T47D (cell line): ENCODE measurements at regions not wholly inside any gene's neighbourhood (a gene's known extent, or its start where the extent isn't known, plus 50 kb on each side); places are given as distances from the start of the nearest gene placed in this dataset.

Experiments used
- DNase-seq, 2 experiments: peaks; one replicate each; pipeline versions ENCODE4 v3.0.0 to v3.0.0-alpha.2; 2011 to 2012; ENCODE audit warnings: low read depth in 1 of 2, low spot score in 1 of 2
- JUND ChIP-seq: IDR thresholded peaks from 2 replicates; pipeline ENCODE4 v1.6.1; 2012; ENCODE audit warnings: low read depth
- in situ Hi-C: cut with HindIII; loops from 2 replicates; pipeline ENCODE4 v1.10.0; 2016; ENCODE audit warnings: low sequenced_read_pairs, low pct_unique_long_range_greater_than_20kb

DNA sequence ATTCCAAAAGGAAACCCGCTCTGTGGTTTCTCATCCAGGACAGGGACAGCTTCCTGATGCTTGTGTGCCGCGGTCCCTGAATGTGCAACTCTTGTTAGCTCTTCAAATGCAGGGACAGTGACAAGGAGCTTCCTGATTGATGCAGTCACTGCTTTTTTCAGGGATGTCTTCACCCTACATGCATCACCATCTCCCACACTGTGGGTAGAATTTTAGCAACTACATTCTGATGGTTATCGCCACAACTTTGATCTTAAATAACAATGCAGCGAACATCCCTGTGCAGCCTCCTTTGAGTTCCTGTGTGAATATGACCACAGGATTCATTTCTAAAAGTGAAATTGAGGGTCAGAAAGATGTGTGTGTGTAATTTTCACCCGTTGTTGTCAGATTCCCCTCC, 115.0 kb downstream of the GGTLC2 start:
- DNase-seq: no peak
- TF ChIP-seq JUND: no peak
- in situ Hi-C loops: no loop called here

DNA sequence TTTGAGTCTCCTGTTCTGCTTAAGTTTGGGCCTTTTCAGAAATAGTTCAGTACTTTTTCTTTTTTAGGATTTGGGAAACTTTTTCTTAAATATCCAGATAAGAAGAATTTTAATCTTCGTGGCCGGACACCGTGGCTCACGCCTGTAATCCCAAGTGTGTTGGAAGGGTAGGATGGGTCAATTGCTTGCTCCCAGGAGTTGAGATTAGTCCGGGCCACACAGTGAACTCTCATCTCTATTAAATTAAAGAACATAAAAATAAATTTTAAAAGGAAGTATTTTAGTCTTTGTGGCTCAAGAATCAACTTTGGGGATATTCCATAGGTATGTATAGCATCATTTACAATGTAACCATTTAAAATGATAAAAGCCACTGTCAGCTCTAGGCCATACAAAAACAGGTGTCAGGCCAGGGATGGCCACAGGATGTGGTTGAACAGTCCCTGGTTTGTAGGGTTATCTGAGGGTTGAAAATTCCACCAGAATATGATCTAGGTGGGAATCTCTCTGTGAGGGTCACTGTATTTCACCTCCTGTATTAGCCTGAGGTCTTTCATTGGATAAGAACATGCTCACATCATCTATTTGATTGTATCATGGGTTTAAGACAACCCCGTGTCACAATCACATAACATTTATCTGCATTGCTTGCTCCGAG, 115.6 kb downstream of the GGTLC2 start:
- TF ChIP-seq JUND: no peak
- DNase-seq: no peak
- in situ Hi-C loops: no loop called here

DNA sequence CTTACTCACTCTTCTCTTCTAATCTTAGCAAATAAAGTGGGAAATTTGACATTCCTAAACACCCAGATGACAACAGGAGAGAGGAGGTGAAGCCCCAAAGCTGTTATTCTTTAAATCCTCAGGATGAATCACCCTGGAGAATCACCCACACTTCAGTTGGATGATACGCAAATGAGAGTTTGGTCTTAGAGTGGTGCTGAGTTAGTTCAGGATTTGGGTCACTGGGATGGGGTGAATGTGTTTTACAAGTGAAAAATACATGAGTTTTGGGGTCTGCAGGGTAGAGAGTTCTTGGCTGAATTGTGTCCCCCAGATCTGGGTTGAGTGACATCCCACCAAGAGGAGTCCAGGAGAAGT, 117.2 kb downstream of the GGTLC2 start:
- no peak for DNase-seq
- TF ChIP-seq JUND: no peak
- in situ Hi-C loops: no loop called here

DNA sequence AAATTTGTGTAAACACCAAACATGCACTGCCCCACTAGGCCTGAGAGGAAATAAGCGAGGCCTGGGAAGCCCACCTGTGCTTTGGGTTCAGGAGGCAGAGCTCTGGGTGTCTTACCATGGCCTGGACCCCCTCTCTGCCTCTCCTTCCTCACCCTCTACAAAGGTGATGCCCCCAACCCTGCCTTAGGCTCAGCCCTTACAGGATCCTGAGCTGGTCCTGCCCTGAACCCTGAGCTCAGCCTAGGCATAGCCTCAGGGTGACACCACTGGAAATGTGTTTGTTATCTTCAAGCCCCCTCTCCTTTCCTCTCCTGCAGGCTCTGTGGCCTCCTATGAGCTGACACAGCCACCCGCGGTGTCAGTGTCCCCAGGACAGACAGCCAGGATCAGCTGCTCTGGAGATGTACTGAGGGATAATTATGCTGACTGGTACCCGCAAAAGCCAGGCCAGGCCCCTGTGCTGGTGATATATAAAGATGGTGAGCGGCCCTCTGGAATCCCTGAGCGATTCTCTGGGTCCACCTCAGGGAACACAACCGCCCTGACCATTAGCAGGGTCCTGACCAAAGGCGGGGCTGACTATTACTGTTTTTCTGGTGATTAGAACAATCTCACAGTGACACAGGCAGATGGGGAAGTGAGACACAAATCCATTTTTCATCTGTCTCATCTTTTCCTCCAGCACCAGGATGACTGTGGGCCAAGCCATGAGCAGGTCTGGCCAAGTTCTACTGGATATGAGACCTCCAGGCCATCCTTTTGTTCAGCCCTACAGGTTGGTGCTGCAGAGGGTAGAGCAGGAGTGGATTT, 117.8 kb downstream of the GGTLC2 start:
- in situ Hi-C loops: no loop called here
- no peak for TF ChIP-seq JUND
- DNase-seq: no peak

DNA sequence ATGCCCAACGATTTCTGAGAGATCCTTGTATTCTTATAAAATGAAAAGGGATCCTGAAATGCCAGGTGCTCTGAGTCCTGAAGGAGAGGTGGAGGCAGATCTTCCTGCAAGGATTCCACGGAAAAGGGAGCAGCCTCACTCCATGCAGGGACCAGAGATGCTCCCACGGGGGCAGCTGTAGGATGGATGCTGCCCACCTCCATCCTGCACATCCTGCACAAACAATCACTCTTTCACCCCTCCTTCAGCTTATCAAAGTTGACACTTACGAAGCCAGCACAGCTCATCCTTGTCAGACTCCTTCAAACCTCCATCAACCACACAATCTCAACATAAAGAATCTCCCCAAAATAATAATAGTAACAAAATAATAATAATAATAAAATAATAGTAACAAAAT, 119.1 kb downstream of the GGTLC2 start:
- no peak for TF ChIP-seq JUND
- in situ Hi-C loops: no loop called here
- no peak for DNase-seq

DNA sequence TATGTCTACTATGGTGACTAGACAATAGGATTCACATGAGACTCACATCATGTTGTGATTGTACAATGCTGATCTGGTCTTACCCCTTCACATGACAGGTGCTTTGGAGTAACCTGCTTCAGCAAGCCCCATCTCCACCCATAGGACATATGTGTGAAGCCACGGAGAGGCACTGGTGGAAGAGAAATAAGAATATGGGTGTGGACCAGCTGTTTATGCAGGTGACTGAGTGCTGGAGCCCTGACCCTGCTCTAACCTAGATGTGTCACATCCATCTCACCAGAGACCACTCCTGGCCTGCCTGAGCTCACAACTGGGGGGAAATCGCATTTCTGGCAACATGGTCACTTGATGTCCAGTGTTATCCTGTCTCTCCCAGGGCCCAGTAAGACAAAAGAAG, 119.7 kb downstream of the GGTLC2 start:
- no peak for DNase-seq
- TF ChIP-seq JUND: no peak
- in situ Hi-C loops: no loop called here

DNA sequence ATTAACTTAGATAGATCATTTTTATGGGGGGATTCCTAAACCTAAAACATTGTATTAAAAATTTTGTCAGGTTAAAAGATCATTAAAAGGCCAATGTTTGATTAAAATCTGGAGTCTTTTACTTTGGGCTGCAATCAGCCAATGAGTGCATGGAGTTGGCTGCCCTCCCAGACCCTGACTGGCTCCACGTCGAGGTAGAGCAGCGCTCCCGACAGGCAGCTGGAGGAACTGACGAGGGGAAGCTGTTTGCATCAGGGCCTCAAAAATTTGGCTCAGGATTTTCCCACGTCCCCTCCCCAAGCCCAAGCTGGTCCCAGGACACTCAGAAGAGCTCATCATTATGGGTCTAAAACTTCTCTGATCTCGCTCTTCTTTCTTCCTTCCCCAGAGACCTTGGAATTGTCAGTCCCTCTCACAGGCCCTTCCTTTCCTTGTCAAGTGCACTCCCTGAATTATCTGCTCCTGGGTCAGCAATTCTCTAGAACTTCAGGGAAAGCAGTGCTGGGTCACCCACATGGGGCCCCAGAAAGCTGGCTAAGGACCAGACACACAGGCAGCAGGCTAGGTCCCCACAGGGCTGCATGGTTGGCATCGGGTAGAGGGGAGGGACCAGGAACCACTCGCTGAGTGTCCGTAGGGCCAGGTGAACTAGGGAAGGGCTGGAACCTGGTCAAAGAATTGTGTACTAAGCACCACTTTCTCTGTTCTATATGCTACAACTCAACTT, 119.6 kb upstream of the IGLL5 start:
- no peak for DNase-seq
- no peak for TF ChIP-seq JUND
- in situ Hi-C loops: no loop called here

DNA sequence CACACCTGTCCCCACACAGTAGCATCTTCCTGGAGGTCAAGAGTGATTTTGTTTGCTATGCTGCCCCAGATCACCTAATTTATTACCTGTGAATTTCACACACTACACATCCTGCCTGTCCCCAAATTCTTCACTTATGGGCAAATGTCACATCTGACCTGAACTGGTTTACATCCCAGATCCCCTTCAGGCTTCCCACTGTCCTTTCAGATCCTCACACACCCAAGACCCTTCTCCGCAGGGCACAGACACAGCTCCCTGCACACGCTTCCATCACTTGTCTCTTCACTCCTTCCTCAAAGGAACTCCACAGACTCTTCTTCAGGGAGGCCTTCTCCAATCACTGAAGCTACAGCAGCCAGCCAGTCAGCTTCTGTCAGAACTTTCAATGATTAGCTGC, 118.7 kb upstream of the IGLL5 start:
- DNase-seq: no peak
- TF ChIP-seq JUND: no peak
- in situ Hi-C loops: no loop called here

DNA sequence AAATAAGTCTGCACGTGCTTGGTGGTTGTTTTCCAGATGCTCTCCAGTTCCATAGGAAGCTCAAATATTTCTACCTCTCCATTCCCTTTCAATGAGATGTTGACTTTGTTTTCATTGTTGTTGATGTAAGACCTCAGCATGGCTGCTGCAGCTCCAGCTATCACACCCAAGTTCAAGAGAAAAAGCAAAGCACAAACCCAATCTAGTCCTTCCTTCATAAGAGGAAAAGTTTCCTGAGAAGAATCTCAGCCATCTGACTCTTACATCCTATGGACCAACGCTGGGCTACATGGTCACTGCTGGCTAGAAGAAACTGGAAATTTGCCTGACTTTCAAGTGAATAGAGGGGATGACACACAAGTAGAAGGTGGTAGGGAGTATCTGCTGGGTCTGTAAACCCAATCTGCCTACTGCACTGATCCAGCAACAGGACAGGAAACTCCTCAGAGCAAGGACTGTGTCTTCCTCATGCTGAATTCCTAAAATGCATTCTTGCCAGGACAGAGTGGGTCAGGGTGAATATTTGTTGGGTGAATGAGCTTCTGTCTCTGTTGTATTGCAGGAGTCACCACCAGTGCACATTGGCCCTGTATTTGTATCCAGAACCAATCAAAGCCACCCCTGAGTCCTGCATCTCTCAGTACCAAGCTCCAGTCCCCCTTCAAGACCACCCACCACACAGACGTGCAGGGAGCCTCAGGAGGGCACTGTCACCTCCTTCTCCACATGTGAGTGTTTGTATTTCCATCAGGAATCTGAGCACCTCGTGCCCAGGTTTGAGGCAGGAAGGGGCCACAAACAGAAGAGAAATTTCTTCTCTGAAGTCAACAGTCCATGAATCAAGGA, 118.0 kb upstream of the IGLL5 start:
- in situ Hi-C loops: no loop called here
- TF ChIP-seq JUND: no peak
- no peak for DNase-seq

DNA sequence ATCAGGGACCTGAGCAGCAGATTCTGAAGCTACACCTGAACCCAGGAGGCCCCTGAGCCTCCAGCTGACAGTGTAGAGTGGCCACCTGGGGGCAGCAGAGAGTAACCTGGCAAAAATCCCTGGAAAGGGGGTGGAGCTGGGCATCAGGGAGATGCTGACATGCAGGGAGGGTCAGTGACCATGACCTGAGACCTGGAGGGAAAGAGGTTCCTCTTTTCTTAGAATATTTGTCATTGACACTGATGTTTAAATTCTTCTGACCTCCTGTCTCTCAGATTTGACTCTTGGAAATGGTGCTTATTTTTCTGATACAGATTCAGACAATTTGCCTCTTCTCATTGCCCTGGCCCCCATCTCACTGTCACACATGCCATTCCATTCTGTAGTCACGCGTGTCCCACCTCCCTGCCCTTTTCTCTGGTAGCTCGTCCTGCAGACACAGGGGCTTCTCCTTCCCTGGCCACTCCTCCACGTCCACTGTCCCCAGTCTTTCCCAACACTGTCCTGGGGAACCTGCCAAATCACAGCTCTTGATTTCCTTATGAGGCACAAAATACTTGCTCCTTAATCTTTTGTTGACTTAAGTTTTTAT, 117.2 kb upstream of the IGLL5 start:
- peak; percentile 8 to 59 for DNase-seq
- in situ Hi-C loops: no loop called here
- TF ChIP-seq JUND: no peak

DNA sequence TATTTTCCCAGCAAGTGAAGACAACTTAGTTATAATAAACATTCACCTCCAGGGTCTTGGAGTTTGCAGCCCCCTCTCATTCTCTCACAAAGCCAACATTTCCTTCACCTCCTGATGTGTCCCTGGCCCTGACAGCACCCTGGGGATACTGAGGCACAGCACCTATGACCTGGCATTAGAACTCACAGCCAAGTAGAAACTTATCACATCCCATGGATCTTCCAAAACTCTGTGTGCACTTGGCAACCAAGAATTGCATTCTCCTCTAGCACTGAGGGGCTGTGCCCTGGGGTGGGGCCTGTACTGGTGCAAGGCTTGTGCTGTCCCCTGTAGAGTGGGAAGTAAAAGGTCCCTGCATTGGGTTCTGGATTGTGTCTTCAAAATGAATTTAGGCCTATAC, 116.7 kb upstream of the IGLL5 start:
- in situ Hi-C loops: no loop called here
- no peak for TF ChIP-seq JUND
- DNase-seq: no peak
